ENCODE measurements at regions not wholly inside any gene's neighbourhood (a gene's known extent, or its start where the extent isn't known, plus 50 kb on each side); places are given as distances from the start of the nearest gene placed in this dataset.
A peak's percentile ranks its signal among the peaks of the same experiment; 100 is the strongest.
"Not testable (repeated sequence)": the region's sequence is repeated elsewhere in the genome, so short reads cannot be mapped to it uniquely, and the experiment has no call there.

DNA sequence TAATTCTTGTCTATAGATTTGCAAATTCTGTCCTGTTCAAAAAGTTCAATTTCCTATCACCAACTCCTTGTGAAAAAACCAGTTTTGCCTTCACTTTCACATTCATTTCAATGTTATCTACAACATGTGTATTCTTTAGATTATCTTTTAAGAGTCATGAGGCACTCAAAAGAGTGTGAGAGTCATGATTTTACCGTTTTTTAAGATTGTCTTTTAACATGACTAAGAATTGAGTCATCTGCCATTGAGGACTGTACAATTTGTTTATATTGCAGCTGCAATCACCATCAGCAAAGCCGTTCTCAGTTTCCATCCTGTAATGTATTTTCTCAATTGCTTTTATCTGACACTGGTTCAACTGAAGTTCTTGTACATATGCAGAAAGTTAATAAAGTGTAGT is 275.8 kb downstream of the LNPK start:
- H3K36me3 ChIP-seq (ENCODE audit: control insufficient read depth in 2 of 3, insufficient read depth in 3 of 3, low read length in 3 of 3): no peaks in the 10 kb centered on the region
- H3K27ac ChIP-seq (ENCODE audit: low read depth, low read length): no peak overlapping the region
- intact Hi-C loops (cut with micrococcal nuclease): no loop called here
- ChIA-PET CTCF (no interaction called here), POLR2A (no interaction called here)
- DNase-seq: no peak
- no peak overlapping the region for H3K27ac Mint-ChIP-seq
- H3K4me1 ChIP-seq (ENCODE audit: control insufficient read depth in 2 of 2, insufficient read depth in 2 of 2, low read length in 2 of 2): no peaks in the 10 kb centered on the region
- peaks cover 0 to 26% (median 6%) of the 10 kb centered on the region in 11 donors for H3K9me3 Mint-ChIP-seq
- no peak overlapping the region for H3K4me3 Mint-ChIP-seq
- no peaks in the 10 kb centered on the region for H3K4me1 Mint-ChIP-seq
- no peaks in the 10 kb centered on the region for H3K27me3 ChIP-seq (ENCODE audit: control insufficient read depth in 2 of 2, insufficient read depth in 2 of 2, low read length in 2 of 2)
- H3K27me3 Mint-ChIP-seq: peaks cover 0 to 21% (median 8%) of the 10 kb centered on the region in 5 donors
- no peak for ATAC-seq
- H3K4me3 ChIP-seq (ENCODE audit: low read length): no peak overlapping the region
- H3K9me3 ChIP-seq (ENCODE audit: control insufficient read depth in 2 of 3, low read length in 3 of 3): no peaks in the 10 kb centered on the region
- peaks cover 0 to 4% (median 0%) of the 10 kb centered on the region in 5 donors for H3K36me3 Mint-ChIP-seq

DNA sequence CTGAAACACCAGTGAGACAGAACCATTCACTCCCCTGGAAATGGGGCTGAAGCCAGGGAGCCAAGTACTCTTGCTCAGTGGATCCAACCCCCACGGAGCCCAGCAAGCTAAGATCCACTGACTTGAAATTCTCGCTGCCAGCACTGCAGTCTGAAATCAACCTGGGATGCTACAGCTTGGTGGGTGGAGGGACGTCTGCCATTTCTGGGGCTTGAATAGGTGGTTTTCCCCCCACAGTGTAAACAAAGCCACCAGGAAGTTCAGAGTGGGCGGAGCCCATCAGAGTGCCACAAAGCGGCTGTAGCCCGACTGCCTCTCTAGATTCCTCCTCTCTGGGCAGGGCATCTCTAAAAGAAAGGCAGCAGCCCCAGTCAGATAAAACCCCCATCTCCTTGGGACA is 292.8 kb downstream of the LNPK start:
- Histone ChIP-seq H3K36me3 (ENCODE audit: control insufficient read depth in 2 of 3, insufficient read depth in 3 of 3, low read length in 3 of 3) (no peaks in the 10 kb centered on the region), H3K9me3 (ENCODE audit: control insufficient read depth in 2 of 3, low read length in 3 of 3) (no peaks in the 10 kb centered on the region), H3K27ac (ENCODE audit: low read depth, low read length) (no peak overlapping the region), H3K27me3 (ENCODE audit: control insufficient read depth in 2 of 2, insufficient read depth in 2 of 2, low read length in 2 of 2) (no peaks in the 10 kb centered on the region), H3K4me1 (ENCODE audit: control insufficient read depth in 2 of 2, insufficient read depth in 2 of 2, low read length in 2 of 2) (no peaks in the 10 kb centered on the region), H3K4me3 (ENCODE audit: low read length) (no peak overlapping the region)
- Mint-ChIP-seq H3K4me1 (no peaks in the 10 kb centered on the region), H3K4me3 (no peak overlapping the region), H3K9me3 (peaks cover 0 to 19% (median 4%) of the 10 kb centered on the region in 11 donors), H3K27me3 (peaks cover 5 to 55% (median 37%) of the 10 kb centered on the region in 5 donors), H3K36me3 (no peaks in the 10 kb centered on the region), H3K27ac (no peak overlapping the region)
- ATAC-seq: no peak
- ChIA-PET POLR2A (no interaction called here), CTCF (no interaction called here)
- intact Hi-C loops (cut with micrococcal nuclease): no loop called here
- no peak for DNase-seq

DNA sequence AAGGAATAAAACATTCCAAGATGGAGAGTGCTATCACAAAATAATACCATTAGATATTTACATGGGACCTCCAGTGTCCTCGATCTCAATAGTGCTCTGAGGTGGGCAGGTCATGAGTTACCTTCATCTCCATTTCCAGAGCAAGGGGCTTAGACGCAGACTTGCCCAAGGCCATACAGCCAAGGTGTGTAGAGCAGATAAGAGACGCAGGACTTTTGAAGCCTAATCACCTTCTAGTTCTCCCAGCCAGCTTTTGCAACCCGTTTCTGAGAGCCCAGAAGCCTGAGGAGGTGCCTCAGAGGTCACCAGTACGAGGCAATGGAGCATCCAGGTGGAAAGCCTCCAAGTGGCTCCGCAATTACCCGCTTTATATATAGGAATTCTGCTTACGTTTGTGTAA is 294.7 kb downstream of the LNPK start:
- ChIA-PET POLR2A (no interaction called here), CTCF (no interaction called here)
- Mint-ChIP-seq H3K4me3 (no peak overlapping the region), H3K36me3 (no peaks in the 10 kb centered on the region), H3K27me3 (peaks cover 5 to 46% (median 36%) of the 10 kb centered on the region in 5 donors), H3K9me3 (peaks cover 0 to 5% (median under 1%) of the 10 kb centered on the region in 11 donors), H3K4me1 (no peaks in the 10 kb centered on the region), H3K27ac (no peak overlapping the region)
- H3K4me1 ChIP-seq (ENCODE audit: control insufficient read depth in 2 of 2, insufficient read depth in 2 of 2, low read length in 2 of 2): no peaks in the 10 kb centered on the region
- H3K36me3 ChIP-seq (ENCODE audit: control insufficient read depth in 2 of 3, insufficient read depth in 3 of 3, low read length in 3 of 3): no peaks in the 10 kb centered on the region
- H3K27ac ChIP-seq (ENCODE audit: low read depth, low read length): no peak overlapping the region
- H3K4me3 ChIP-seq (ENCODE audit: low read length): no peak overlapping the region
- no peak for DNase-seq
- no peaks in the 10 kb centered on the region for H3K9me3 ChIP-seq (ENCODE audit: control insufficient read depth in 2 of 3, low read length in 3 of 3)
- no peak for ATAC-seq
- H3K27me3 ChIP-seq (ENCODE audit: control insufficient read depth in 2 of 2, insufficient read depth in 2 of 2, low read length in 2 of 2): no peaks in the 10 kb centered on the region
- intact Hi-C loops (cut with micrococcal nuclease): no loop called here

- DNase-seq; H3K4me1 Mint-ChIP-seq; H3K27ac Mint-ChIP-seq; H3K4me3 ChIP-seq (ENCODE audit: low read length); H3K27me3 ChIP-seq (ENCODE audit: control insufficient read depth in 2 of 2, insufficient read depth in 2 of 2, low read length in 2 of 2); H3K36me3 ChIP-seq (ENCODE audit: control insufficient read depth in 2 of 3, insufficient read depth in 3 of 3, low read length in 3 of 3); intact Hi-C loops (cut with micrococcal nuclease); H3K36me3 Mint-ChIP-seq; H3K4me1 ChIP-seq (ENCODE audit: control insufficient read depth in 2 of 2, insufficient read depth in 2 of 2, low read length in 2 of 2); H3K9me3 ChIP-seq (ENCODE audit: control insufficient read depth in 2 of 3, low read length in 3 of 3); ATAC-seq; CTCF ChIA-PET; H3K4me3 Mint-ChIP-seq; H3K27ac ChIP-seq (ENCODE audit: low read depth, low read length); POLR2A ChIA-PET; H3K9me3 Mint-ChIP-seq: not testable (repeated sequence)
- H3K27me3 Mint-ChIP-seq: peaks cover 0 to 25% (median 18%) of the 10 kb centered on the region in 5 donors
These were observed 297.5 kb downstream of the LNPK start for GRCh38 chr2:175704568-175704967.

DNA sequence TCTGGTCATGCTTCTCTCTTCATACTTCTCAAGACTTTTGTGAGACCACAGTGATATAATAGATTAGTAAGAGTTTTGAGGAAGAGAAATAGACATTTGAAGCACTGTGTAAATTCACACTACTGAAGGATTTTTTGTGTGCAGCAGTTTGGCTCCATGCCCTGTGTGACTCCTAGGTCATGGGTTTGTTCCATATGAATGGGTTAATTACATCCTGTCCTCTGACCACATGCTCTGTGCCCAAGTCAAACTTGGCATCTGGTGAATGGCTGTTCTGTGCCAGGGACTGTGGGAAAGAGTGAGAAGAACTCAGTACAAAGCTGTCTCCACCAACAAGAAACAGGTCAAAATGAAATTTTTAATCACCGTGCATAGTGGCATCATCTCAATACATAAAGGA is 304.0 kb downstream of the LNPK start:
- Histone ChIP-seq H3K9me3 (ENCODE audit: control insufficient read depth in 2 of 3, low read length in 3 of 3) (no peaks in the 10 kb centered on the region), H3K27ac (ENCODE audit: low read depth, low read length) (no peak overlapping the region), H3K4me1 (ENCODE audit: control insufficient read depth in 2 of 2, insufficient read depth in 2 of 2, low read length in 2 of 2) (no peaks in the 10 kb centered on the region), H3K27me3 (ENCODE audit: control insufficient read depth in 2 of 2, insufficient read depth in 2 of 2, low read length in 2 of 2) (no peaks in the 10 kb centered on the region), H3K36me3 (ENCODE audit: control insufficient read depth in 2 of 3, insufficient read depth in 3 of 3, low read length in 3 of 3) (no peaks in the 10 kb centered on the region), H3K4me3 (ENCODE audit: low read length) (no peak overlapping the region)
- intact Hi-C loops (cut with micrococcal nuclease): no loop called here
- Mint-ChIP-seq H3K27ac (no peak overlapping the region), H3K4me3 (no peak overlapping the region), H3K4me1 (no peaks in the 10 kb centered on the region), H3K27me3 (peaks cover 4 to 35% (median 31%) of the 10 kb centered on the region in 5 donors), H3K36me3 (no peaks in the 10 kb centered on the region), H3K9me3 (no peaks in the 10 kb centered on the region)
- CTCF ChIA-PET: no interaction called here
- ATAC-seq (no peak), DNase-seq (no peak)
- POLR2A ChIA-PET: no interaction called here

GRCh38 chr2:175690113-175690837 is 311.8 kb downstream of the LNPK start:
- no peak overlapping the region for H3K4me3 ChIP-seq (ENCODE audit: low read length)
- H3K27ac ChIP-seq (ENCODE audit: low read depth, low read length): no peak overlapping the region
- intact Hi-C loops (cut with micrococcal nuclease): loop anchor here (1.0 kb wide), 3 partner anchors 407 to 948 kb away; no protein-coding TSS in a partner anchor
- no peak overlapping the region for H3K4me3 Mint-ChIP-seq
- ATAC-seq (peak; percentile 61), DNase-seq (peak in 7 of 9 donors; percentile 5 to 44 (median 28))
- POLR2A ChIA-PET: interaction anchor here (0.6 to 1.7 kb wide), 3 partner anchors 404 to 588 kb away, joined by 3 to 5 read pairs (median 4); no protein-coding TSS in a partner anchor
- peaks cover 0 to 2% (median 0%) of the 10 kb centered on the region in 7 donors for H3K4me1 Mint-ChIP-seq
- H3K36me3 Mint-ChIP-seq: no peaks in the 10 kb centered on the region
- H3K27ac Mint-ChIP-seq: no peak overlapping the region
- H3K4me1 ChIP-seq (ENCODE audit: control insufficient read depth in 2 of 2, insufficient read depth in 2 of 2, low read length in 2 of 2): no peaks in the 10 kb centered on the region
- H3K36me3 ChIP-seq (ENCODE audit: control insufficient read depth in 2 of 3, insufficient read depth in 3 of 3, low read length in 3 of 3): no peaks in the 10 kb centered on the region
- no peaks in the 10 kb centered on the region for H3K27me3 ChIP-seq (ENCODE audit: control insufficient read depth in 2 of 2, insufficient read depth in 2 of 2, low read length in 2 of 2)
- no peaks in the 10 kb centered on the region for H3K9me3 Mint-ChIP-seq
- H3K27me3 Mint-ChIP-seq: peaks cover 14 to 47% (median 32%) of the 10 kb centered on the region in 5 donors
- no peaks in the 10 kb centered on the region for H3K9me3 ChIP-seq (ENCODE audit: control insufficient read depth in 2 of 3, low read length in 3 of 3)
- CTCF ChIA-PET: interaction anchor here (0.5 to 3.4 kb wide), 4 partner anchors 231 to 1458 kb away, joined by 4 to 25 read pairs (median 6); no protein-coding TSS in a partner anchor

DNA sequence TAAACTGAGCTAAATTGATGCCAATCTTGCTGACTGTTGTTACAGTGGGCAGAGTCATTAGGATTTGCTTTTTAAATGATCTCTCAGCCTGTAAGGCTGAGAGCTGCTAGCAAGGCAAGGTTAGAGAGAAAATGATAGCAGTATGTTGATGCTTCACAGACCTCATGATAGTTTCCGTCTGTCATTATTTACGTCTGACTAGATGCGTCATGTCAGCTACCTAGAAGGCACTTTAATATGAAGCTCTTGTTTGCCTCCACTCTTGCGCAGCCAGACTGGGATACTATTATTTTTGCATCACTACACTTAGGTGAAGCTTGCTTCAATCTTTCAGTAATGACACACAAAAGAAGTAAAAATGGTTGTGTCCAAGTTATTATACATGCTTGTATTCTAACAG is 313.8 kb downstream of the LNPK start:
- peaks cover 14 to 58% (median 44%) of the 10 kb centered on the region in 5 donors for H3K27me3 Mint-ChIP-seq
- peaks cover 0 to 2% (median 0%) of the 10 kb centered on the region in 7 donors for H3K4me1 Mint-ChIP-seq
- H3K27ac Mint-ChIP-seq: no peak overlapping the region
- Histone ChIP-seq H3K4me1 (ENCODE audit: control insufficient read depth in 2 of 2, insufficient read depth in 2 of 2, low read length in 2 of 2) (no peaks in the 10 kb centered on the region), H3K27ac (ENCODE audit: low read depth, low read length) (no peak overlapping the region), H3K36me3 (ENCODE audit: control insufficient read depth in 2 of 3, insufficient read depth in 3 of 3, low read length in 3 of 3) (no peaks in the 10 kb centered on the region), H3K9me3 (ENCODE audit: control insufficient read depth in 2 of 3, low read length in 3 of 3) (no peaks in the 10 kb centered on the region), H3K27me3 (ENCODE audit: control insufficient read depth in 2 of 2, insufficient read depth in 2 of 2, low read length in 2 of 2) (no peaks in the 10 kb centered on the region), H3K4me3 (ENCODE audit: low read length) (no peak overlapping the region)
- CTCF ChIA-PET: interaction anchor here (0.6 to 3.4 kb wide), 3 partner anchors 43 to 909 kb away, joined by 3 to 25 read pairs (median 6); no protein-coding TSS in a partner anchor
- intact Hi-C loops (cut with micrococcal nuclease): no loop called here
- no peaks in the 10 kb centered on the region for H3K36me3 Mint-ChIP-seq
- POLR2A ChIA-PET: no interaction called here
- DNase-seq: no peak
- H3K9me3 Mint-ChIP-seq: no peaks in the 10 kb centered on the region
- ATAC-seq: no peak
- H3K4me3 Mint-ChIP-seq: no peak overlapping the region

All from naive thymus-derived CD4-positive, alpha-beta T cell (primary cell).